AG04449 (cell line): ENCODE measurements at regions not wholly inside any gene's neighbourhood (a gene's known extent, or its start where the extent isn't known, plus 50 kb on each side); places are given as distances from the start of the nearest gene placed in this dataset.
"Not testable (repeated sequence)": the region's sequence is repeated elsewhere in the genome, so short reads cannot be mapped to it uniquely, and the experiment has no call there.

ENCODE experiments used
- CTCF ChIA-PET: fragments of 350-600 bp; formaldehyde crosslinking; extraction: SDS; loops from one replicate; lab custom pipeline; 2021; ENCODE audit warnings: antibody characterized with exemption; lab: Yijun Ruan, JAX
- POLR2A ChIA-PET: fragments of 400-600, 350-600 bp; formaldehyde crosslinking; extraction: SDS; loops from one replicate; lab custom pipeline; 2020; ENCODE audit warnings: antibody characterized with exemption, inconsistent platforms; lab: Yijun Ruan, JAX
- DNase-seq: peaks from one replicate; pipeline ENCODE4 v3.0.0-alpha.2; 2010; ENCODE audit warnings: low read depth, low spot score
- H3K4me3 ChIP-seq: 2 replicates; pipeline ENCODE4 v1.5.1; 2011; ENCODE audit warnings: low read depth, mild to moderate bottlenecking, control low read depth, low read length
- TF ChIP-seq, protein P1 (sequence below): IDR thresholded peaks from one replicate; pipeline ENCODE4 v1.5.1; 2011; ENCODE audit warnings: mild to moderate bottlenecking, moderate library complexity, low read length, control low read depth, inconsistent platforms; ENCODE audit not compliant: insufficient read depth; ENCODE audit errors: missing control alignments

DNA sequence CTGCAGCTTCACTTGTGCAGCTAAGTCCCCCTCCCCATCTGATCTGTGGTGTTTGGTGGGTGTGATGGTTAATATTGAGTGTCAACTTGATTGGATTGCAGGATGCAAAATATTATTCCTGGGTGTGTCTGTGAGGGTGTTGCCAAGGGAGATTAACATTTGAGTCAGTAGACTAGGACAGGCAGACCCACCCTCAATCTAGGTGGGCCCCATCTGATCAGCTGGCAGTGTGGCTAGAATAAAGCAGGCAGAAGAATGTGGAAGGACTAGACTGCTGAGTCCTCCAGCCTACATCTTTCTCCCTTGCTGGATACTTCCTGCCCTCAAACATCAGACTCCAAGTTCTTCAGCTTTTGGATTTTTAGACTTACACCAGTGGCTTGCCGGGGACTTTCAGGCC lies 103.5 kb upstream of the BOD1L1 start:
- DNase-seq, result no peak
- TF ChIP-seq, protein P1, sequence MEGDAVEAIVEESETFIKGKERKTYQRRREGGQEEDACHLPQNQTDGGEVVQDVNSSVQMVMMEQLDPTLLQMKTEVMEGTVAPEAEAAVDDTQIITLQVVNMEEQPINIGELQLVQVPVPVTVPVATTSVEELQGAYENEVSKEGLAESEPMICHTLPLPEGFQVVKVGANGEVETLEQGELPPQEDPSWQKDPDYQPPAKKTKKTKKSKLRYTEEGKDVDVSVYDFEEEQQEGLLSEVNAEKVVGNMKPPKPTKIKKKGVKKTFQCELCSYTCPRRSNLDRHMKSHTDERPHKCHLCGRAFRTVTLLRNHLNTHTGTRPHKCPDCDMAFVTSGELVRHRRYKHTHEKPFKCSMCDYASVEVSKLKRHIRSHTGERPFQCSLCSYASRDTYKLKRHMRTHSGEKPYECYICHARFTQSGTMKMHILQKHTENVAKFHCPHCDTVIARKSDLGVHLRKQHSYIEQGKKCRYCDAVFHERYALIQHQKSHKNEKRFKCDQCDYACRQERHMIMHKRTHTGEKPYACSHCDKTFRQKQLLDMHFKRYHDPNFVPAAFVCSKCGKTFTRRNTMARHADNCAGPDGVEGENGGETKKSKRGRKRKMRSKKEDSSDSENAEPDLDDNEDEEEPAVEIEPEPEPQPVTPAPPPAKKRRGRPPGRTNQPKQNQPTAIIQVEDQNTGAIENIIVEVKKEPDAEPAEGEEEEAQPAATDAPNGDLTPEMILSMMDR, result no peak
- CTCF ChIA-PET, result no interaction called here
- no peak overlapping the region for H3K4me3 ChIP-seq
- POLR2A ChIA-PET, result no interaction called here

DNA sequence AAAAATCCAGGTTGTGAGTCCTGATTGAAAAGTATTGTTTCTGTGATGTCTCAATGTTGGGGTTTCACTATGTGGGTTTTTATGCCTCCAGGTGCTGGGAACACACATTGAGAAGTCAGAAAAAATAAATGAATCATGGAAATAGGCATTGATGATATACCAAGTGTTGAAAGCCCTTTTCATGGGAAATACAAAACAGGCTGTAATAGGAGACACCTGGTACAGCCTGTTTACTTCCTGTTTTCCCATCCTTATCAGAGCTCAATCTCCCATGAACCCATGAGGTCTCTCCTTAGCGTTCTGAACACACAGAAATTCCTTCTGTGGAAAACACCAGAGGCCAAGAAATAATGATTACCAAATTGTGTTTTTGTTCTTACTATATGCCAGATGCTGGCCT lies 106.3 kb upstream of the BOD1L1 start:
- TF ChIP-seq, protein P1, result no peak
- no peak for DNase-seq
- ChIA-PET POLR2A (no interaction called here), CTCF (interaction anchor here (1.3 kb wide), 1 partner anchor 9 kb away, joined by 3 read pairs; no protein-coding TSS in a partner anchor)
- no peak overlapping the region for H3K4me3 ChIP-seq

DNA sequence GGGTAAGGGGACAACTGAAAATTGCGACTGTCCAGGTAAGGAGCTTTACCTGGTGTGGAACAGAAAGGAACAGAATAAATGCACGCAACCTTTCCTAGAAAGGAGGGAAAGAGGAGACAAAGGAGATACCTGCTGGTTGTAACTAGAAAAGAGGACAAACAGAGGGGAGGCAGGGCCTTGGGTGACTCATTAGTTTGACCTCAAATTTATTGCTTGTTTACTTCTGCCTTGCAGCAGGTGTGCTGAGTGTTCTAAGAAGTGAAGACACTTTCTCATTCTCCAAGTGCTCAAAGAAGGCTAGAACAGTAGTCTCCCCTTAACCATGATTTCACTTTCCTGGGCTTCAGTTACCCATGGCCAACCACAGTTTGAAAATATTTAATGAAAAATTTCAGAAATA lies 123.1 kb upstream of the BOD1L1 start:
- TF ChIP-seq, protein P1, result no peak
- no peak overlapping the region for H3K4me3 ChIP-seq
- ChIA-PET CTCF (interaction anchor here (1.4 kb wide), 1 partner anchor 10 kb away, joined by 3 read pairs; no protein-coding TSS in a partner anchor), POLR2A (no interaction called here)
- no peak for DNase-seq

DNA sequence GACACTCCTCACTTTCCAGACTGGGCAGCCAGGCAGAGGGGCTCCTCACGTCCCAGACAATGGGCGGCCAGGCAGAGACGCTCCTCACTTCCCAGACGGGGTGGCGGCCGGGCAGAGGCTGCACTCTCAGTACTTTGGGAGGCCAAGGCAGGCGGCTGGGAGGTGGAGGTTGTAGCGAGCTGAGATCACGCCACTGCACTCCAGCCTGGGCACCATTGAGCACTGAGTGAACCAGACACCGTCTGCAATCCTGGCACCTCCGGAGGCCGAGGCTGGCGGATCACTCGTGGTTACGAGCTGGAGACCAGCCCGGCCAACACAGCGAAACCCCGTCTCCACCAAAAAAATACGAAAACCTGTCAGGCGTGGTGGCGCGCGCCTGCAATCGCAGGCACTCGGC lies 134.1 kb upstream of the BOD1L1 start:
- DNase-seq, CTCF ChIA-PET, POLR2A ChIA-PET, H3K4me3 ChIP-seq: not testable (repeated sequence)

DNA sequence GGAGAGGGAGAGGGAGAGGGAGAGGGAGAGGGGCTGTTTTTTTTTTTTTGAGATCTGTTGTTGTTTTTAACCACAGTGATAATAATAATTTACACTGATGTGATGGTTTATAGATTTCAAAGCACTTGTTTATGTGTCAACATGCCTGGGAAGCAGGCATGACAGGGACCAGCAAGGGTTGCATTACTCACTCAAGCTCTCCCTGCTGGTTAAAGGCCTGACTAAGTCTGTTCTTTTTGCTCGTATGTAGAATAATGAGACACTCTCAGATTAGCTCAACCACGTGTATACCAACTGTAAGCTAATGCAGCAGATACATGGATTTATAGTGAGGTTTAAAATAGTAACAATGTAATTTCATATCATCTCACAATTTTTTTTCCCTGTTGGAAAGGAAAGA lies 134.6 kb upstream of the BOD1L1 start:
- CTCF ChIA-PET, result interaction anchor here (0.6 to 0.8 kb wide), 2 partner anchors 105 to 175 kb away, joined by 3 read pairs; no protein-coding TSS in a partner anchor
- POLR2A ChIA-PET, result no interaction called here
- DNase-seq, result no peak
- no peak overlapping the region for H3K4me3 ChIP-seq
- TF ChIP-seq, protein P1, result no peak

DNA sequence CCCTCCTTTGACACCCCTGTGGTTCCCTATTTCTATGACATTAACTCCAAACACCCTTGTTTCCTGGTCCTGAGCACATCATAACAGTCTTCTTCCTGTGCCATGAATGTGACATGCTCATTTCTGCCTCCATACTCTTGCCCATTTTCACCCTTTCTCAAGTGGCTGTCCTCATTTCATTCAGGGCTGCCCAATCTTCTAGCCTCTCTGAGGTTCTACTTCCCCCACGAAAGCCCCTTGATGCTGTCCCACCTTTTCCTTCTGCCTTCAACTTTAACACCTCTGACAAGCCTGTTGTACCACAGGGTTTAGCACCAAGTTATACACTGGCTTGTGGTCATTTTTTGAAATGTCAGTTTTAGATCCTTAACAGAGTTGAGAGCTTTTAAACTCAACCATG lies 136.2 kb upstream of the BOD1L1 start:
- no peak for DNase-seq
- ChIA-PET POLR2A (no interaction called here), CTCF (no interaction called here)
- no peak overlapping the region for H3K4me3 ChIP-seq
- TF ChIP-seq, protein P1, result no peak

DNA sequence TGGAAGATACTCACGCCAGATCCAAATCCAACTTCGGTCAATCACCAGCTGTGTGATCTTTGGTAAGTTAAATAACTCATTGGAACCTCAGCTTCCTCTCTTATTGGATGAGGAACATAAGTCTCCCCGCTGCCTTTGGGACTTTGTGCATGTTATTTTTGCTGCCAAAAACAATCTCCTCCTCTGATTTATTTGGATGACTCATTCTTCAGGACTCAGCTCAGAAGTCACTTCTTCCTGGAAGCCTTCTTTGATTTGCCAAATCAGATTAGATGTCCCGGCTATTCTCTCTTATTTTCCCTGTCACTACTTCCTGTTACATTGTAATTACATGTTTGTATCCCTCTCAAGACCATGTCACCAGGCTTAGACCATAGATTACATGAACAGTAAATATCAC lies 138.0 kb upstream of the BOD1L1 start:
- ChIA-PET CTCF (no interaction called here), POLR2A (no interaction called here)
- no peak overlapping the region for H3K4me3 ChIP-seq
- TF ChIP-seq, protein P1, result no peak
- no peak for DNase-seq
